ENCODE measurements at regions not wholly inside any gene's neighbourhood (a gene's known extent, or its start where the extent isn't known, plus 50 kb on each side); places are given as distances from the start of the nearest gene placed in this dataset.

GRCh38 chr3:16768956-16769355 lies 115.8 kb upstream of the PLCL2 start (continued):
- no peak for TF ChIP-seq ZNF462 (CRISPR knock-in tag; IDR thresholded peaks at IDR 0.05)
- TF ChIP-seq JUNB (IDR thresholded peaks at IDR 0.05; ENCODE audit: unreplicated experiment) = no peak
- TF ChIP-seq EZH2 (IDR thresholded peaks at IDR 0.05; ENCODE audit: low read depth, unreplicated experiment) = no peak
- no peak for TF ChIP-seq CTCF (conservative IDR thresholded peaks at IDR 0.05; ENCODE audit: low read depth in 2 of 2)
- no peak for TF ChIP-seq POLR2AphosphoS5 (IDR thresholded peaks at IDR 0.05; ENCODE audit: low read depth)

- H3F3A ChIP-seq (replicated peaks; ENCODE audit: low read depth) = no peaks in the 10 kb centered on the region
- H3K27ac ChIP-seq (ENCODE audit: low read depth) = no peak overlapping the region
- H3K4me1 ChIP-seq (ENCODE audit: insufficient read depth) = peaks cover 21% of the 10 kb centered on the region
- H3K27ac Mint-ChIP-seq = no peak overlapping the region
- no peak for ATAC-seq
- DNase-seq (ENCODE audit: low spot score) = no peak
- H3K27me3 Mint-ChIP-seq (ENCODE audit: insufficient read depth, low read depth, poor library complexity) = peaks cover 2% of the 10 kb centered on the region
- no peak overlapping the region for H3K4me2 ChIP-seq
- peaks cover 7% of the 10 kb centered on the region for H3K9me3 Mint-ChIP-seq
- H4K20me1 ChIP-seq (replicated peaks; ENCODE audit: insufficient read depth) = no peaks in the 10 kb centered on the region
- no peak overlapping the region for H3K4me3 ChIP-seq
- H3K9me2 ChIP-seq (ENCODE audit: insufficient read depth) = 0 out of 2 replicates have a peak, but pooled peaks cover 3% of the 10 kb centered on the region
- H3K36me3 ChIP-seq (ENCODE audit: insufficient read depth) = no peaks in the 10 kb centered on the region
- H3K36me3 Mint-ChIP-seq (ENCODE audit: low read depth) = peaks cover 5% of the 10 kb centered on the region
- no peak overlapping the region for H2AFZ ChIP-seq
- no peak overlapping the region for H3K4me3 Mint-ChIP-seq
- peaks cover 28% of the 10 kb centered on the region for H3K4me1 Mint-ChIP-seq
- no peaks in the 10 kb centered on the region for H3K27me3 ChIP-seq (ENCODE audit: insufficient read depth)
- no peaks in the 10 kb centered on the region for H3K79me2 ChIP-seq (replicated peaks; ENCODE audit: insufficient read depth)
- no peak for TF ChIP-seq ZNF114 (CRISPR knock-in tag; IDR thresholded peaks at IDR 0.05)
- no peak for TF ChIP-seq EZH2 (IDR thresholded peaks at IDR 0.05; ENCODE audit: low read depth, unreplicated experiment)
- TF ChIP-seq POLR2AphosphoS5 (IDR thresholded peaks at IDR 0.05; ENCODE audit: low read depth) = no peak
- no peak for TF ChIP-seq CREB1 (CRISPR knock-in tag; IDR thresholded peaks at IDR 0.05; ENCODE audit: low read depth)
- no peak for TF ChIP-seq ZNF331 (CRISPR knock-in tag; IDR thresholded peaks at IDR 0.05; ENCODE audit: low read depth)
- TF ChIP-seq CTCF (conservative IDR thresholded peaks at IDR 0.05; ENCODE audit: low read depth in 2 of 2) = no peak
These were observed 115.2 kb upstream of the PLCL2 start for GRCh38 chr3:16769525-16769924.

All from GM23338 (cell line).